Hepatocyte (in vitro differentiated cells): ENCODE measurements at regions not wholly inside any gene's neighbourhood (a gene's known extent, or its start where the extent isn't known, plus 50 kb on each side); places are given as distances from the start of the nearest gene placed in this dataset.

Source experiments
- DNase-seq: peaks from one replicate; pipeline ENCODE4 v3.0.0-alpha.2; 2016; ENCODE audit warnings: low spot score
- H2AFZ ChIP-seq: fragments of 200-600 bp; sonication (generic); 2 replicates; pipeline ENCODE4 v1.6.0; 2016; ENCODE audit warnings: antibody characterized with exemption, mild to moderate bottlenecking
- H3K27ac ChIP-seq: fragments of 200-600 bp; sonication (generic); 2 replicates; pipeline ENCODE4 v1.5.1; 2016; ENCODE audit warnings: mild to moderate bottlenecking
- H3K27me3 ChIP-seq: fragments of 200-600 bp; sonication (generic); 2 replicates; pipeline ENCODE4 v1.6.1; 2016
- H3K36me3 ChIP-seq: fragments of 200-600 bp; sonication (generic); replicated peaks from 2 replicates; pipeline ENCODE4 v1.5.1; 2016; ENCODE audit warnings: low read depth; ENCODE audit not compliant: insufficient read depth
- H3K4me1 ChIP-seq: fragments of 200-600 bp; sonication (generic); 2 replicates; pipeline ENCODE4 v1.5.1; 2016; ENCODE audit warnings: mild to moderate bottlenecking, moderate library complexity; ENCODE audit not compliant: insufficient read depth
- H3K4me2 ChIP-seq: fragments of 200-600 bp; sonication (generic); 2 replicates; pipeline ENCODE4 v1.6.0; 2016
- H3K4me3 ChIP-seq: fragments of 200-600 bp; sonication (generic); 2 replicates; pipeline ENCODE4 v1.5.1; 2016; ENCODE audit warnings: mild to moderate bottlenecking
- H3K79me2 ChIP-seq: fragments of 200-600 bp; sonication (generic); 2 replicates; pipeline ENCODE4 v1.6.0; 2017; ENCODE audit warnings: mild to moderate bottlenecking
- H3K9me2 ChIP-seq: fragments of 200-600 bp; sonication (generic); replicated peaks from 2 replicates; pipeline ENCODE4 v1.6.0; 2017; ENCODE audit warnings: mild to moderate bottlenecking; ENCODE audit not compliant: insufficient read depth
- H3K9me3 ChIP-seq: fragments of 200-600 bp; sonication (generic); 2 replicates; pipeline ENCODE4 v1.5.1; 2016; ENCODE audit warnings: low read depth, mild to moderate bottlenecking
- H4K20me1 ChIP-seq: fragments of 200-600 bp; sonication (generic); 2 replicates; pipeline ENCODE4 v1.6.0; 2016; ENCODE audit warnings: mild to moderate bottlenecking; ENCODE audit not compliant: insufficient read depth, poor library complexity, severe bottlenecking
- EZH2 ChIP-seq: fragments of 200-600 bp; sonication (generic); IDR thresholded peaks from 2 replicates; pipeline ENCODE4 v1.6.1; 2016; ENCODE audit warnings: antibody characterized with exemption, mild to moderate bottlenecking, borderline replicate concordance
- EZH2phosphoT487 ChIP-seq: fragments of 200-600 bp; sonication (generic); IDR thresholded peaks from one replicate; pipeline ENCODE4 v1.6.1; 2018; ENCODE audit warnings: antibody characterized with exemption, mild to moderate bottlenecking, low read depth, moderate library complexity; ENCODE audit not compliant: unreplicated experiment, severe bottlenecking
- WGBS: methylation state at CpG from one replicate; pipeline ENCODE4 v1.1.6; 2016; ENCODE audit warnings: low lambda C conversion rate; ENCODE audit errors: missing lambda C conversion rate; 5-methylcytosine and 5-hydroxymethylcytosine counted together
- TF ChIP-seq, protein P1 (sequence below): fragments of 200-600 bp; sonication (generic); IDR thresholded peaks from 2 replicates; pipeline ENCODE4 v1.5.1; 2016; ENCODE audit warnings: antibody characterized with exemption, mild to moderate bottlenecking; ENCODE audit not compliant: poor library complexity

DNA sequence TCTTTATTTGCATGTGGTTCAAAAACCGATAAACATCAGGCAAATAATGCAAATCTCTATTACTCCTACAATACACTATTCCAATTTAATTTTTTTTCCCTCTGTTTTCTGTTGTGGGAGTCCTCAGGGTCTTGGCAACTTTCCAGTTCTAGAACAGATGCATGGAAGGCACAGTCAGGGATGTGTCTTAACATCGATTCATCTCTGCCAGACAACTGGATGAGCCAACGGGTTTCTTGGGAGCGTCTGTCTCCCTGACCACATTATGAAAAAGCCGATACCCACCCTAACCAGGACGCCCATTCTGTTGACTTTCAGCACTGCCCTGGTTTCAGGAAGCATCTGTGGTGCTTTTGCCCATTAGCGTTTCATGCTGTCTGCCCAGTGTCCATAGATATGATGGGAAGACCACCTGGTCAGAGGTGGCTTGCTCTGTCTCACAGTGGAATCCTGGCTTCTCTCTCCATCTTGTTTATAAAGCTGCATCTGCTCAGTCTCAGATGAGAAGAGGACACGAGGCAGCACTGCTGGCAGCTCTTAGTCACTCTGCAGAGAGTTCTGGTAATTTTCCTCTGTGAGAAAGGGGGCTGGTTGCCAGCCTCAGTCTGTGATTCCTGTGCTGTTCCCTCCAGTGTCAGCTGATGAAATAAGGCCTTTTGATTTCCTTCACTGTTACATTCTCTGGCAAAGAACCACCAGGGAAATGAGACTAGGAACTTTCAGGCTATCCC lies 57.9 kb upstream of the KCNE4 start:
- H3K4me2 ChIP-seq, result peak overlapping the region; percentile 30
- H3K36me3 ChIP-seq, result no peaks in the 10 kb centered on the region
- no peaks in the 10 kb centered on the region for H3K27me3 ChIP-seq
- H3K79me2 ChIP-seq, result no peaks in the 10 kb centered on the region
- H3K4me1 ChIP-seq, result peaks cover 14% of the 10 kb centered on the region
- TF ChIP-seq EZH2 (no peak), EZH2phosphoT487 (no peak)
- TF ChIP-seq, protein P1, sequence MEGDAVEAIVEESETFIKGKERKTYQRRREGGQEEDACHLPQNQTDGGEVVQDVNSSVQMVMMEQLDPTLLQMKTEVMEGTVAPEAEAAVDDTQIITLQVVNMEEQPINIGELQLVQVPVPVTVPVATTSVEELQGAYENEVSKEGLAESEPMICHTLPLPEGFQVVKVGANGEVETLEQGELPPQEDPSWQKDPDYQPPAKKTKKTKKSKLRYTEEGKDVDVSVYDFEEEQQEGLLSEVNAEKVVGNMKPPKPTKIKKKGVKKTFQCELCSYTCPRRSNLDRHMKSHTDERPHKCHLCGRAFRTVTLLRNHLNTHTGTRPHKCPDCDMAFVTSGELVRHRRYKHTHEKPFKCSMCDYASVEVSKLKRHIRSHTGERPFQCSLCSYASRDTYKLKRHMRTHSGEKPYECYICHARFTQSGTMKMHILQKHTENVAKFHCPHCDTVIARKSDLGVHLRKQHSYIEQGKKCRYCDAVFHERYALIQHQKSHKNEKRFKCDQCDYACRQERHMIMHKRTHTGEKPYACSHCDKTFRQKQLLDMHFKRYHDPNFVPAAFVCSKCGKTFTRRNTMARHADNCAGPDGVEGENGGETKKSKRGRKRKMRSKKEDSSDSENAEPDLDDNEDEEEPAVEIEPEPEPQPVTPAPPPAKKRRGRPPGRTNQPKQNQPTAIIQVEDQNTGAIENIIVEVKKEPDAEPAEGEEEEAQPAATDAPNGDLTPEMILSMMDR, result no peak
- H4K20me1 ChIP-seq, result no peaks in the 10 kb centered on the region
- H3K4me3 ChIP-seq, result no peak overlapping the region
- peak overlapping the region; percentile 83 for H3K27ac ChIP-seq
- H2AFZ ChIP-seq, result no peak overlapping the region
- DNase-seq, result peak; percentile 80
- H3K9me3 ChIP-seq, result no peaks in the 10 kb centered on the region
- H3K9me2 ChIP-seq, result no peaks in the 10 kb centered on the region
- WGBS, result 70% methylated on average over 8 of the region's 8 CpGs

DNA sequence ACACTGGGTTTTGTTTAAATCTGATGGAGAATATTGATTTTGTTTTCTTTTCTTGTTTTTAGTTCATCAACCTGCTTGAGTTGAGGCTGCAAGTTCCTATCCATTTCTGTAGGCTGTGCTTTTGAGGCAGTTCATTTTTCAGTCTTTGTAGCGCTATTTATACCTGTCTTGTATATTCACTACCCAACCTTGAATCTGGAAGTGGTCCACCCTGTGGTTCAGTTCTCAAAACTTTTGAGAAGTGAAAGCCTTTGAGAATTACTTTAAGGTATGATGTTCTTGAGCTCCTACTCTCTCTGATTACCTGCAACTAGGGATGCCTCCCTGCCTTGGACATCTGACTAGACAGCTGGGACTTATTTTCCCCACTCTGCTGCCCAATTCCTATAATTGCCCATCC lies 53.5 kb upstream of the KCNE4 start:
- WGBS, result 100% methylated on average over 1 of the region's 1 CpG
- Histone ChIP-seq H2AFZ (no peak overlapping the region), H3K27me3 (no peaks in the 10 kb centered on the region), H3K79me2 (no peaks in the 10 kb centered on the region), H3K4me2 (no peak overlapping the region), H3K36me3 (no peaks in the 10 kb centered on the region), H4K20me1 (no peaks in the 10 kb centered on the region), H3K9me3 (no peaks in the 10 kb centered on the region), H3K4me1 (peaks cover 14% of the 10 kb centered on the region), H3K9me2 (no peaks in the 10 kb centered on the region), H3K4me3 (no peak overlapping the region), H3K27ac (no peak overlapping the region)
- TF ChIP-seq EZH2phosphoT487 (no peak), EZH2 (no peak)
- TF ChIP-seq, protein P1, result no peak
- no peak for DNase-seq

DNA sequence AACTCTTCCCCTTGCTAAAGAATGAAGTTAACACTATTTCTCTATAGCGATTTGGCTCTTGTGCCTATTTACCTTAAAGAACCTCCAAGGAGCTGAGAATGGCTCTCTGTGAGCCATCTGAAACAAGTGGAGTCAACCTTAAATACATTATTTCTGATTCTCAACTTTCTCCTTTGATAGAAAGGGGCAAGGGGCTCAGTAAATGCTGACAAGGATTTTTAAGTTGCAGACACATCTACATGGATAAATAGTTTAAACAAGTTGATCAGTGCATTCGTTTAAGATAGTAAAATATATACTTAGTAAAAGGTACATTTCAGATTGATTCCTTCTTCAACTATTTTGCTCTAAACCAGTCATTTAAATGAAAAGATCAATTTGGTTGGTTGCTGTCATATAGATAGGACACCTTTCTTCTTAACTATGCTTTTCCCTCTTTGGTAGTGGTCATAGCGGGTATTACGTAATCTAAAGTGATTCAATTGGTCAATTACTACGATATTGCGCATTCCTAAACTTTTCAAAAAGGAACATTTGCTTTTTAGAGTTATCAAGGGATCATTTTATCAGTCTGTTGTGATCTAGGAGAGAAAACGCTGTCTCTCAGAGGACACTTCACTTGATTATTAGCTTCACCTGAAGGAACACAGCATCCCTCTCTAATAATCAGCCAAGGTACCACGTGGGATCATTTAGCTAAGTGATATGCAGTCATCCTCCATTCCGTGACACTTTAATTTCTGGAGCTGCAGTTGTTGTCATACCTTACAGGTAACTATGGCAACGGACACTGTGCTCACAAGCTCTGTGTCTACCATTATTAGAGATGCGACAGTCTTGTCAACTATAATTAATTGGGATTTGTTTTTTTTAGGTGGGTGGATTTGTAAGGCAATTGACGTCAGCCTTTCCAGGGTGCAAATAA lies 50.9 kb upstream of the KCNE4 start:
- H3K4me1 ChIP-seq, result no peaks in the 10 kb centered on the region
- no peaks in the 10 kb centered on the region for H3K27me3 ChIP-seq
- no peaks in the 10 kb centered on the region for H3K9me3 ChIP-seq
- H3K36me3 ChIP-seq, result no peaks in the 10 kb centered on the region
- no peaks in the 10 kb centered on the region for H3K9me2 ChIP-seq
- H4K20me1 ChIP-seq, result no peaks in the 10 kb centered on the region
- DNase-seq, result no peak
- no peak overlapping the region for H3K27ac ChIP-seq
- TF ChIP-seq, protein P1, result no peak
- TF ChIP-seq EZH2 (no peak), EZH2phosphoT487 (no peak)
- H3K4me2 ChIP-seq, result no peak overlapping the region
- H3K79me2 ChIP-seq, result no peaks in the 10 kb centered on the region
- H2AFZ ChIP-seq, result no peak overlapping the region
- WGBS, result 90% methylated on average over 12 of the region's 12 CpGs
- no peak overlapping the region for H3K4me3 ChIP-seq
